Right forelimb (tissue), 1 donor: ENCODE measurements at regions not wholly inside any gene's neighbourhood (a gene's known extent, or its start where the extent isn't known, plus 50 kb on each side); places are given as distances from the start of the nearest gene placed in this dataset.

Experiments
- DNase-seq: peaks from one replicate; pipeline ENCODE4 v3.0.0-alpha.2; 2018

- no peak for DNase-seq
These were observed 115.3 kb upstream of the PLXNC1 start for GRCh38 chr12:94033101-94033500.

GRCh38 chr12:94033784-94034183 lies 114.6 kb upstream of the PLXNC1 start:
- DNase-seq: no peak

- DNase-seq: peak; percentile 47
These were observed 110.9 kb upstream of the PLXNC1 start for GRCh38 chr12:94037444-94037843.

- DNase-seq: no peak
These were observed 109.8 kb upstream of the PLXNC1 start for GRCh38 chr12:94038605-94039004.

GRCh38 chr12:94039199-94039840 lies 109.1 kb upstream of the PLXNC1 start:
- no peak for DNase-seq

- DNase-seq: no peak
These were observed 108.5 kb upstream of the PLXNC1 start for GRCh38 chr12:94039914-94040313.

- DNase-seq: no peak
These were observed 106.5 kb upstream of the PLXNC1 start for GRCh38 chr12:94041850-94042249.

GRCh38 chr12:94042321-94042720 lies 106.1 kb upstream of the PLXNC1 start:
- DNase-seq: no peak

- DNase-seq: no peak
These were observed 101.6 kb upstream of the PLXNC1 start for GRCh38 chr12:94046626-94047410.

- no peak for DNase-seq
These were observed 100.4 kb upstream of the PLXNC1 start for GRCh38 chr12:94047781-94048567.

- DNase-seq: no peak
These were observed 99.6 kb upstream of the PLXNC1 start for GRCh38 chr12:94048757-94049156.

GRCh38 chr12:94049718-94050117 lies 98.7 kb upstream of the PLXNC1 start:
- DNase-seq: no peak

- DNase-seq: no peak
These were observed 94.7 kb upstream of the PLXNC1 start for GRCh38 chr12:94053676-94054075.

- DNase-seq: no peak
These were observed 92.8 kb upstream of the PLXNC1 start for GRCh38 chr12:94055528-94055927.

GRCh38 chr12:94056419-94057158 lies 91.8 kb upstream of the PLXNC1 start:
- DNase-seq: no peak

- no peak for DNase-seq
These were observed 90.9 kb upstream of the PLXNC1 start for GRCh38 chr12:94057262-94058151.

- no peak for DNase-seq
These were observed 88.7 kb upstream of the PLXNC1 start for GRCh38 chr12:94059394-94060368.

- DNase-seq: no peak
These were observed 86.2 kb upstream of the PLXNC1 start for GRCh38 chr12:94062194-94062593.

GRCh38 chr12:94062796-94063635 lies 85.4 kb upstream of the PLXNC1 start:
- DNase-seq: no peak

GRCh38 chr12:94070520-94070919 lies 77.9 kb upstream of the PLXNC1 start:
- no peak for DNase-seq
